Skeletal muscle cell (primary cell): ENCODE measurements at regions not wholly inside any gene's neighbourhood (a gene's known extent, or its start where the extent isn't known, plus 50 kb on each side); places are given as distances from the start of the nearest gene placed in this dataset.
A peak's percentile ranks its signal among the peaks of the same experiment; 100 is the strongest.

Experiments
- DNase-seq: peaks from one replicate; pipeline ENCODE4 v3.0.0-alpha.2; 2010; ENCODE audit warnings: low read depth
- H3K4me3 ChIP-seq: 2 replicates; pipeline ENCODE4 v1.5.1; 2011; ENCODE audit warnings: low read depth, mild to moderate bottlenecking, control low read depth, low read length, moderate library complexity

DNA sequence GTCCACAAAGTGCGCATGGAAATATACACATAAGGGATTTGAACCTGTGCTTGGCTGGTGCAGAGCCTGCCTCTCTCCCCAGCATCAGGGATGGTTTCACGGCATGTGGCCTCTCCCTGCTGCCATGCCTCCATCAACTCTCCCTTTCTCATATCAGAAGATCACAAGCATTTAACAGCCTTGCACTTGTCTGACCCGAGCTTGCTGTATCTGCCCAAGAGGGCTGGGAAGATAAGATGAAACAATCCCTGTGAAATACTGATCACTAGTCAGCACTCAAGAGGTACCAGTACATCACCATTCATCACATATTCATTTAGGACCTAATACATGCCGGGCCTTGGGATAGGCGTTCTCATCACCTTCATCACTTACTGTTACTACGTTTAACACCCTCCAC is 107.6 kb upstream of the ARHGEF3 start:
- no peak overlapping the region for H3K4me3 ChIP-seq
- DNase-seq = no peak

DNA sequence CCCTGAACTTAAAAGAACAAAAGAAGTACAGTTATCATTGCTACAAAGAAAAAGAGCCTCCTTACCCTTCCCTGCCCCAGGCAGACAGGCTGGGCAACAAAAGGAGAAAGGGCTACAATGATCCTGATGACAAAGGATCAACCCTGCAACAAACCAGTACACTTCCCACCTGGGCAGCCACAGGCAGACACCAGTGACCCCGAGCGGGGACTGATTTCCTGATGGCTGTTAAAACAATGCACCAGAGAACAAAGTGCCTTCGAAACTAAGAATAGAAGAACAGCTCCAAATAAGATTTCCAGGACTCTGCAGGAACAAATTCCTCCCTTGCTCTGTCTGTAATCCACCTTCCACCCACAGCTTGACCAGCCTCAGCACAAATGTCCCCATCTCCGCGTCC is 106.3 kb upstream of the ARHGEF3 start:
- no peak for DNase-seq
- H3K4me3 ChIP-seq = no peak overlapping the region

DNA sequence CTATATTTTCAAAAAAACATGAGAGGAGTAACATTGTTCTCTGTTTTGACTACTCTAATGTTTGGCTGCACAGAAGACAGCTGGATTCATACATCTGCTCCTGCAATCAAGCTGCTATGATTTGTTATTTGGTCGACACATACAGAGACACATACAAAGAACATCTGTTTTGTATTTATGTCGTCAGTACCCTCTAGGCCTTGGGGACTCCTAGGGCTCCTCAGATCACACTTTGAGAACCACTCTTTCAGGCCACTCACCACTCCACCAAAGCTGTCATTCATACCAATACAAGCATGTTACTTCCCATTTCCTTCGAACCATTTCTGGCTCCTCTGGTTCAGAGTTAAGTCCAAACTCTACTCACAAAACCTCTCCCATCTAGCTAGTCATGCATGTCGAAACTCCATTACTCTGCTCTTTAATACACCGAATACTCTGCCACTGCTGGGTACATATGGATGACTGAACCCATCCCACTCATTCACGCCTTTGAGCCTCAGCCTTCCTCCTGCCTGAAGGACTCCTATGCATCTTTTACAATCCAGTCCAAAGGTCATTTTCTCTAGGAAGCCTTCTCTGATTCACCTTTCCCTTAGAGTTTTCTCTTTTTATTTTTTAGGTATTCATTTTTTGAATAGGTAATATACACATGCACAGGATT is 102.9 kb upstream of the ARHGEF3 start:
- no peak for DNase-seq
- no peak overlapping the region for H3K4me3 ChIP-seq

DNA sequence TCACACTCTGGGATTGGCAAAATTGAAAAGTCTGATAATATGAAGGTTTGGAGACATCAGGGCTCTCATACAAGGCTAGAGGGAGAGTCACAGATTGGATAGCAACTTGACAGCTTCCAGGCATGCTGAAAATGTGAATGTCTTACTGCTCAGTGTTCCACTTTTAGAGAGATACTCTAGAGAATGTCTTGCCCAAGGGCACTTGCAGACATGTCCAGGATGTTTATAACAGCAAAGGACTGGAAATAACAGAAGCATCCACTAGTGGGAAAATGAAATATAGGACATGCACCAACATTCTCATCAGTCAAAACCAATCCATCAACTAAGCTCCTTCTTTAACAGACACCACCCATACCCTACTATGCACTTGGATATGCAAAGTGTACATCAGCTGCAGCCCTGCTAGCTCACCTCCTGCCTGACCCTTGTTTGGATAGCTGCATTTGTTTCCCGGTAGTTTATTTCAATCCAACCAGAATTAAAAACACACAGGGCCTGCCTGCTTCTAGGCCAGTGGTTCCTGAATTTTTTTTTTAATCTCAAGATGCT is 101.6 kb upstream of the ARHGEF3 start:
- H3K4me3 ChIP-seq = no peak overlapping the region
- DNase-seq = no peak

DNA sequence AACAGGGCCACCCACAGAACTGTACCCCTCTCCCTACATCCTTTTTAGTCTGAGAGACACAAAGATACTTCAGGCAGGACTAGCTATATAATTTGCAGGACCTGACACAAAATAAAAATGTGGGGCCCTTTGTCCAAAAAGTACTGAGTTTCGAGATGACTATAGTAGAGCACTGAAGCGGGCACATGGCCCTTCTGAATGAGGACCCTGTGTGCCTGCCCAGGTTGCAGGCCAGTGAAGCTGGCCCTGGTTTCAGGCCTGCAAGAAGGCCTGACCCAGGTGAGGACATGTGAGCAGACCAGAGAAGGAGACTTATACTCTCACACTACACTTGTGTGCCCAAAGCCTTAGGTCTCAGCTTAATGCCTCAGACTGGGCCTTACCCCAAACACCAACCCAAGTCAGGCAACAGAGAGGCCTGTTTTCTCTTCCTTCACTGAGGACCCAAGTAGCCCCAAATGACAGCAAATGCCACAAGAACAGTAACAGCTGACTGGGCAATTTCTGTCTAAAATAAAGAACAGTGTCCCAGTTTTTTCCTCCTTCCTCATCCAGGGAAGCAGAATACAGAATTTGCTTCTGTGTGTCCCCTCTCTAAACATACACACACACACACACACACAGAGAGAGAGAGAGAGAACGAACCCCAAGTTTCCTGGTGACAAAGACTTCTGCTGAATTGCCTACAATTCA is 100.9 kb upstream of the ARHGEF3 start:
- H3K4me3 ChIP-seq = no peak overlapping the region

DNA sequence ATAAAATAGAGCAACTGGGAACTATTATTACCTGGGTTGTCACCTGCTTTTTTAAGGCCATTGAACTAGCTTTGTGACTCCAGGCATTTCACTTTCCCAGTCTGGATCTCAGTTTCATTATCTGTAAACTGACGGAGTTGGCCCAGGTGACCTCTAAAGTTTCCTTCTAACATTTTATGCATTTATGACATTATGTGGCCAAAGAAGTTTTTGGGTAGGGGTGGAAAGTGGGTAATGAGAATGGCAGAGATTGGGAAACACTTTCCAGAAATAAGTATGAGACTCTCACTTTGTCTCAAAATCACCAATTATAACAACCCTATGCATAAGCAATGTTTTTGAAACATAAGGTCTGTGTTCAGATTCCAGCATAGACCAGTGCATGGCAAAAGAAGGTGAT is 99.1 kb upstream of the ARHGEF3 start:
- H3K4me3 ChIP-seq = no peak overlapping the region
- DNase-seq = no peak

More for the DNA sequence above, 100.9 kb upstream of the ARHGEF3 start:
- DNase-seq = no peak

DNA sequence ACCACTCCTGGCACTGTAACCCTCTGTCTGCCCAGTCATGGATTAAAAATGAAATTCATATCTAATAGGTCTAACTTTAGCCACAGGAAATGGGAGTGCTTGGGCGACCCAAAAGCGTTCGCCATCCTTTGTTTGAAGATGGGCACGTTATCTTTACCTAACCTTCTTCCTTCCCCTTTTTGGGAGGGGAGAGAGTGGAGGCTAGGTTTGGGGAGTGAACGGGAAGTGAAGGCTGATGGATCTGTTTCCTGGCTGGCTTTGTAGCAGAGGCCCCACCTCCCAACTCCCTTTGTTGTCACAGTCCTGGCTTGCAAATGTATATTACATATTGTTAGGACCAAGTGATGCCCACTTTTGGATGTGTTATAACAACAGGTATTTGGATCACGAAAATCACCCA is 98.1 kb upstream of the ARHGEF3 start:
- no peak overlapping the region for H3K4me3 ChIP-seq
- DNase-seq = no peak

DNA sequence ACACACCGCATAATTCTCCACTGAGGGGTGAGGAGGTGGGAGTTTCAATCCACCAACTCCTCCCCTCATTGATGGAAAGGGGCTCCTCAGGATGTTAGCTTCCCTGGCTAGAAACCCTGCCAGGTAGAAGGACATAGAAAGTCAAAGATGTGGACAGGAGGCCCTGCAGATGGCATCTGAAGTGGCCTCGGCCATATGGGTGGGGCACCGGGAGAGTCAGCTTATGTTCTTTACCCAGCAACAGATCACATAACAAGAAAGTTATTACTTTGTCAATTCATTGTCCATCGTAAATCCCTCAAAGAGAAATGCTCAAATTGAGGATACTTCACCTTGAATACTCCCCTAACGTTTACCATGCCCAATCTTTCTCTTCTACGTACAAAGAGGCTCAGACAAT is 97.3 kb upstream of the ARHGEF3 start:
- H3K4me3 ChIP-seq = no peak overlapping the region
- no peak for DNase-seq

DNA sequence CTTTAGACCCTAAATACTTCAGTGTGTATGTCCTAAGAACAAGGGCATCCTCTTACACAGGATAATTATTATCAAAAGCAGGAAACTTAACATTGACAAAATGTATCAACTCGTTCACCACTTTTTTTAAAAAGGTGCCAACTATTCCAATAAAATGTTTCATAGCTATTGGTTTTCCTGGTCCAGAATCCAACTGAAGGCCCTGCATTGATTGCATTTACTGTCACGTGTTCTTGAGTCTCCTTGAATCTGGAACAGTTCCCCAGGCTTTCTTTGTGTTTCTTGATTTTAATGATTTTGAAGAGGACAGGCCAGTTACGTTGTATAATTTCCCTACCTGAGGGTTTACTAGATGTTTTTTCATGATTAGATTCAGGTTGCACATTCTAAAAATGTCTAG is 94.6 kb upstream of the ARHGEF3 start:
- no peak for DNase-seq
- no peak overlapping the region for H3K4me3 ChIP-seq

DNA sequence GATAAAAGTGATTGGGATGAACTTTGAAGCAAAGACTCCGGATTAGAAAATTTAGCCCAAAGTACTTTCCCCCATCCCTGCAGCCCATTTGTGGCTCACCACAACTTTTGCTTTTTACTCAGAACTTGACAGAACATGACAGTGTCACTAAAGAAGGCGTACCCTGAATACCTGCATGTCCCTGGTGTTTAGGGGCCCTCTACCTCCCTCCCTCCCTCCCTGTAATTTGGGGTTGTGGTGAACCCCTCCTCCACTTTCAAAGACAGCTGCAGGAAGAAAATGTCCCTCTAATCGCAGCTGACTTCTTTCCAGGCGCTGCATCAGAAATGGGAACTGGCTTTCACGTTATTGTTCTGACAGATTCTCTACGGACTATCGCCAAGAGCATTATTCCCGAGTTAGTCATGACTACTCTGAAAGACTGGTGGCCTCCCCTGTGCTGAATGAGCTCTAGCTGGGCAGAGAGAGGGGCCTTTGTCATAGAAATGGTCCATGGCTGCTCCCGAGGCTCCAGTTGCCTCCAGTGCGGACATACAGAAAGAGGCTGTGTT is 93.2 kb upstream of the ARHGEF3 start:
- peak; percentile 34 for DNase-seq

DNA sequence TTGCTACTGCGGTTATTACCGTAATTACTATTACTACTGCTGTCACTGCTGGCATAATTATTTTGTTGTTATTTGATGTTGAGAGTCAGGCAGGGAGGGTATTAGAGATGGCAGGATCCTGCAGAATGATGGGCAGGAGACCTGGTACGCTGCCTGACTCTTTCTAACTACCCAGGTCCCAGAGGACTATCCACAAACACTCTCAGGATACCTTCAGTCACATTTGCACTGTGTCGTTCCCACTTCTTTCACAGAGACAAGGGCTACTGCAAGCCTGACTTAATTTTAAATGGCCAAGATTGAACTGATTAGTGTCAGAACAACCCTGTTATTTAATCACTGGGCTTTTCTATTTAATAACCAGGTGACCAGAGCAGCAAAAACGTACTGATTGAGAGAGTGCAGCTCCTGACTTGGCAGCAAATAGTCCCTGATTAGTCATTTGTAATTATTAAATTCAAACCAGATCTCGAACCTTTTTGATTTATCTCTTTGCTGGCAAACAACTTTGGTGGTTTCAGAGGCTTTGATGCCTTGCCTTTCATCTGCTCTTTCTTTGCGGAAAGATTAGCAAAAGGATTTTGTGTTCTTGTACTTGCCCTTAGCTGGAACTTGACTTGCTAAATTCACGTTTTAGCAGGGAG is 88.8 kb upstream of the ARHGEF3 start:
- no peak for DNase-seq
- H3K4me3 ChIP-seq = no peak overlapping the region

More for the DNA sequence above, 93.2 kb upstream of the ARHGEF3 start:
- H3K4me3 ChIP-seq = no peak overlapping the region

DNA sequence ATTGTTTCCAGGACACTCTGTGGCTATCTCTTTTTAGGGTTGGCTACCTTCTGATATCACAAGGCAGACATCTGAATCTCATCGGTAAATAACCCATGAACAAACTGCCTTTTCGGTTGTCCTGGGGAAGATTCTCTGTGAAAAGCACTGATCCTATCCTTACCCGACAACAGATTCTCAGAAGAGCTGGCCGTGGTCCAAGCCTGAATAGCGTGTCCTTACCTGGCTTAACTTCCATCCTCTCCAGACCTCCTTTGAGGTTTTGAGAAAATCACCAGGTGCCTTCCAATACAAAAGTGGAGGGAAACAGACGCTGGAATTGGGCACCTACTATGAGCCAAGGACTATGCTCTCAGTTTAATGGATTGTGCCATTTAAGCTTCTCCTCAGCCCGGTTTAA is 87.4 kb upstream of the ARHGEF3 start:
- DNase-seq = no peak
- no peak overlapping the region for H3K4me3 ChIP-seq

DNA sequence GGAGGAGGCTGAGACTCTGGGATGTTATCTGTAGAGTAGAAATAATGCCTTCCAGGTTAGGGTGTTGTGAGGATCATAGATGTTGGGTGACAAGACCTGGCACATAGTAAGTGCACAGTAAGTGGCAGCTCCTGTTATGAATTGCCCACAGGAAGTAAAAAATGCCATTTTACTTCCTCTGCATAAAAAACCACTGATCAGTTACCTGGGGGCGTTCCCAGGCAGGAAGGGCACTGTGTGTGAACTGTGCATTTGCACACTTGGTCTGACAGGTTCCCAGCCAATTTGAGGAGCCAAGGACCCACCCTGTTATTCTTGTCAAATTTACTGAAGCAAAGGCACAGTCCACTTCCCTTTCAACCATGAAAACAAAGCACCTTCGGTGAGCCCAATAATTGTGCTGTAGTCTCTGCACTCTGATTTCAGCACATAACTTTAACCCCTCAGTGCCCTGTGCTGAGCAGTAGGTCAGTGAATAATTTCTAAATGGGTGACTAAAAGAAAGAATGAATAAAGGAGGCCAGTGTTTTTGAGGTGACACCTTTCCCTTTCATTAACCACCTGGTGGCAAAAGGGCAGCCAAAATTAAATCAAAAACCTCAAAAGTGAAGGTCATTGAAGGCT is 85.8 kb upstream of the ARHGEF3 start:
- H3K4me3 ChIP-seq = no peak overlapping the region
- DNase-seq = no peak

DNA sequence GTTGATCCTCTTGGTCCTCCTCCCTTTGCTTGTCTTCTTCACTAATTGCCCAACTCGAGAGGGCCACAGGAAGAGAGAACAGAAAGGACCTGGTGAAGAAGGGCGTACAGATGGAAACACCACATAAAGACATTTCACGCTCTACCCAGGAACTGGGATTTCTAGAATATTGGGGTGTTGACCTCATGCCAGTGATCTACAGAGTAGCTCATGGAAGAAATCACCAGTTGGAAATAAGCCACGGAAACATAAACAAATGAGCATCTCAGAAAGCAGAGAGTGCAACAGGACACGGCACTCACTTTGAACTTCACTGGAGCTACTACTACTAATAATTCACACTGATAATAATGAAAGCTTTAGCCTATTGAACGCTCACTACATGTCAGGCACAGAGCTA is 84.6 kb upstream of the ARHGEF3 start:
- DNase-seq = no peak

DNA sequence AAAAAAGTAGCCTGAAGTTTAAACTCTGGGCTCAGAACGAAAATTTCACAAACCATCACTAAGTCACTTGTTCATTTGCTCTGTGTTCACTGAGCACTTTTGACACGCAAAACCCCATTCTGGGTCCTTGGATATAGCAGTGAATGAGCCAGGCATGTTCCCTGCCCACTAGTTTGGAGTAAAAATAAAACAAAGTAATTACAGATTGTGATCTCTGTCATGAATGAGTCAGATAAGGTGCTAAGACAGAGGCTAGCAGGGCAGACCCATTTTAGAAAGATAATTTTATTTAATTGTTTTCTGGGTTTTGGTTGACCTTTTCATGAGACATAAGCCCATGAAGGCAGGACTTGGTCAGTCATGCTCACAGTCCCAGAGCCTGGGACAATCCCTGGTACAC is 84.1 kb upstream of the ARHGEF3 start:
- no peak overlapping the region for H3K4me3 ChIP-seq
- DNase-seq = no peak

More for the DNA sequence above, 84.6 kb upstream of the ARHGEF3 start:
- no peak overlapping the region for H3K4me3 ChIP-seq

DNA sequence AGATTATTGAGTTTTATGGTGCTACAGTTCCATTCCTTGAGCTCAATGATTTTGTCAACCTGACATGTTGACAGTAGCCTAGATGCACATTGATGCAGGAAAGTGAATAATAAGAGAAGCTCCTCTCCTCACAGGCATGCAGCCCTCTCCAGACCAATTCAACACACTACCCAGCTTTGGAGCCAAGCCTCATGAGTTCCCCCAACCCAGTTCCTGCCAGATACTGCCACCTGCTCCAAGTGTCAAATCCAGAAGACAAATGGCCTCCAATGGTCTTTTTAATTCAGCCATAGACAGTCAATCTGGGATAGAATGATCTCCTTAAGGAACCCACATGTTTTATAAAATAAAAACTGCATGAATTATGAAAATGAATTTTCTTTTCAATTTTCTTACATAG is 83.7 kb upstream of the ARHGEF3 start:
- H3K4me3 ChIP-seq = no peak overlapping the region
- DNase-seq = no peak

DNA sequence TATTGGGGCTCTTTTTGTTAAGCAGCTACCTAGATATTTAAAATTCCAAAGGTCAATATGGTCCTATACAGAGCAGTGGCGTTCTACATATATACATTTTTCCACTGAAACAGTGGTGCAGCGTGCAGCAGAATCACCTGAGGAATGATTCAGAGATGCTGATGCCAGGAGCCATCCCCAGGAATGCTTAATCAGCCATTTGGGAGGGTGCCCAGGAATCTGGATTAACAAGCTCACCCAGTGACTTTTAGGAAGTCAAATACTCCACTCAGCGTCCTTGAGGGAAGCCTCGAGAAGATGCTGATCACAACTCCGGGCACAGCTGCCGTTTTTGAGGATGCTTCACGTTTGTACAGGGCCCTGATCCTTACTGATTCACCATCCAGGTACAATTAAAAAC is 82.6 kb upstream of the ARHGEF3 start:
- DNase-seq = no peak
- no peak overlapping the region for H3K4me3 ChIP-seq

DNA sequence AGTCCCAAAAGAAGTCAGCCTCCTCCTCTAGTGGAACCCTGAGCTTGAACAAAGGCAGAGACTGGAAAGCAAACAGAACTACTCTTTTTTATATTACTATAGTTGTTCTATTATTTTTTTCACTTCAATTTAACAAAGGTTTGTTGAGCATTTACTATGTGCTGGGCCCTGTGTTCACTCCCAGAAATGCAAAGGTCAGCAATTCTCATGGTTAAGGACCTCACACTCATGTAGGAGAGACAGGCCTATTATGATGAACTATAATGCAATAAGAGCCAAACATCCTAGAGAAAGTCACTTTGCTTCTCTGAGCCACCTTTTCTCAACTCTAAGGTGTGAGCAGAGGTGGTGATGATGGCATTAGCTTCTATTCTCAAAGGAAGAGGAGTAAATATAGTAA is 82.1 kb upstream of the ARHGEF3 start:
- no peak for DNase-seq
- no peak overlapping the region for H3K4me3 ChIP-seq

DNA sequence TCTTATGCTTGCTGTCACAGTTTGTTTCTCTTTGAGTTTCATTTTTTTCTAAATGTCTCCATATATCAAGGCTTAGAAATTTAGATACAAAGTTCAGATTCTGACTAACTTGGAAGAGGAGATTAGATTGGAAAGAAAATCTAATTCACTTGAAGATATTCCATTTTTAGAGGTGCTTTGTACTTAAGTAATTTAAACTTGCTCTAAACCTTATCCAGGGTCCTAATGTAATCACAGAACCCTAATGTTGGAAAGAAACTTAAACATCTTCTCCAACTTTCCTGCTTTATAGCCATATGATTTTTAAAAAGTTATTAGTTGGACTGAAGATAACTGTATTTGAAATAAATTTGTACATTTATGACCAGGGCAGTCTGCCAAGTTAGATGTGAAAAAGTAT is 81.1 kb upstream of the ARHGEF3 start:
- H3K4me3 ChIP-seq = no peak overlapping the region
- no peak for DNase-seq

DNA sequence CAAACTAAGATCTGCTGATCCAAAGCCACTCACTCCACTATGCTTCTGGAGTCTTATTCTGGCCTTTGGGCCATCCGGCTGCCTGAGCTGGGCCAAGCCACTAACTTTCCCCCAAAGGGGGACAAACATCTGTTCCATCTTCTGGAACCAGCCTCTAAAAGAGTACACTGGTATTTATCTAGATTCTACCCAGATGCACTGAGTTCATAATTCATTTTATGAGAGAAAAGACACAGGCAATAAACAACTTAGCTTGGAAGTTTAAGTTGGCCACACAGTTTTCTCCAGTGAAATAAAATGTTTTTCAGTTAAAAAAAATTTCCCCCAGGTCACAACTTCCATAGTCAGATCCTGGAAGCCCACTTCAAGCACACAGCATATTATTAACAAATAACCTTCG is 80.1 kb upstream of the ARHGEF3 start:
- no peak overlapping the region for H3K4me3 ChIP-seq
- no peak for DNase-seq
